Fibroblast of skin of right quadriceps (primary cell): ENCODE measurements at regions not wholly inside any gene's neighbourhood (a gene's known extent, or its start where the extent isn't known, plus 50 kb on each side); places are given as distances from the start of the nearest gene placed in this dataset.

Experiments used
- DNase-seq: peaks from one replicate; pipeline ENCODE4 v3.0.0-alpha.2; 2013

DNA sequence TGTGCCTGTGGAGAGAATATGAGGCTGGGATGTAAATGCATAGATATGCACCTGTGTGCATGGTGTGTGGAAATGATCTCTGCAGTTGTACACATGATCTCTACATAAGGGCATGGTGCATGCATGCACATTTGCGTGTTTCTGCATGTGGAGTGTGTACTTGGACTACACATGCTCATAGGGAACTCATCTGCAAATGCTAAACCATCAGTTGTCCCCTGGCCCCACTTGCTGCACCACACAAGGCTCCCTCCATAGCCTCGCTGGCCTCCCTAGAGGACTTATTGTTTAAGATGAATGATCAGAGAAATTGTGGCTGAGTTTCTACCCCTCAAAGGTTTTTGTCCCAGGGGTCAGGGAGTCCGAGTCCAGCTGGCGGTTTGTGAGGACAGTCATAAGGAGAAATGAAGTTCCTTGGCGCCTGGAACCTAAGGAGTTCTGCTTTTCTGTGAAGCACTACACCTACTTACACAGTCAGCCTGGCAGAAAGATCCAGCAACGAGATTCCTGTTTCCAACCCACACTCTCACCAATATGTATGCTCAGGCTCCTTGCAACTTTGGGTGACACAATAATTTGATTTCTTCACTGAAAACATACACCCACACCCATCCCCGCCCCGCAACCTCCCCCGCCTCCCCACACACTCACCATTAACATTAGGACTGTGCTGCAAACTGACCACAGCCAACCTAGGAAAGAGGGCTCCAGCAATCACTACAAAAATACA is 79.9 kb upstream of the CPEB4 start:
- DNase-seq: no peak

GRCh38 chr5:173809014-173809413 is 79.1 kb upstream of the CPEB4 start:
- DNase-seq: no peak

DNA sequence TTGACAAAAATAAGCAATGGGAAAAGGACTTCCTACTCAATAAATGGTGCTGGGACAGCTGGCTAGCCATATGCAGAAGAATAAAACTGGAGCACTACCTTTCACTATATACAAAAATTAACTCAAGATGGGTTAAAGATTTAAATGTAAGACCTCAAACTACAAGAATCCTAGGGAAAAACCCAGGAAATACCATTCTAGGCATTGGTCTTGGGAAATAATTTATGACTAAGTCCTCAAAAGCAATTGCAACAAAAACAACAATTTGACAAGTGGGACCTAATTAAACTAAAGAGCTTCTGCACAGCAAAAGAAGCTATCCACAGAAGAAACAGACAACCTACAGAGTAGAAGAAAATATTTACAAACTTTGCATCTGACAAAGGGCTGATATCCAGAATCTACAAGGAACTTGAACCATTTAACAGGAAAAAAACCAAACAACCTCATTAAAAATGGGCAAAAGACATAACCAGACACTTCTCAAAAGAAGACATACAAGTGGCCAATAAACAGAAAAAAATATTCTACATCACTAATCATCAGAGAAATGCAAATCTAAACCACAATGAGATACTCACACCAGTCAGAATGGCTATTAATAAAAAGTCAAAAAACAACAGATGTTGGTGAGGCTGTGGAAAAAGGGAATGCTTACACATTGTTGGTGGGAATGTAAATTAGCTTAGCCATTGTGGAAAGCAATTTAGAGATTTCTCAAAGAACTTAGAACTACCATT is 75.2 kb upstream of the CPEB4 start:
- no peak for DNase-seq

- no peak for DNase-seq
These were observed 74.1 kb upstream of the CPEB4 start for GRCh38 chr5:173814053-173814452.

DNA sequence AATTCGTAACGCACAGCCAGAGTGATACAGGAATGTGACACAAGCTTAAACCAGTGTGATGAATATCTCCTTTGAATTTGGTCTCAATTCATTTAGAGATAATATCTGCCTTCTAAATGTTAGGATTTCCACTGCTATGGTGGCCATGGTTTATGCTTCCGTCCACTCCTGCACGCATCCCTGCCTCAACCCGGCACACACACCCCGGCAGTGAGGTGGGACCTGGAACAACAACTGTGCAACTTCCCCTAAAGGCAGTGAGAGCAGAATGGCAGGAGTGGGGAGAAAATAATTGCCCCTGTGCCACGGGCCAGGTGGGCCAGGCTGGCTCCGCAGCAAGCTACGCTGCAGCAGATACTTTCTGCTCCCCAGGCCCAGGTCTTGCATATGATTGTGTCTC is 72.6 kb upstream of the CPEB4 start:
- DNase-seq: no peak

DNA sequence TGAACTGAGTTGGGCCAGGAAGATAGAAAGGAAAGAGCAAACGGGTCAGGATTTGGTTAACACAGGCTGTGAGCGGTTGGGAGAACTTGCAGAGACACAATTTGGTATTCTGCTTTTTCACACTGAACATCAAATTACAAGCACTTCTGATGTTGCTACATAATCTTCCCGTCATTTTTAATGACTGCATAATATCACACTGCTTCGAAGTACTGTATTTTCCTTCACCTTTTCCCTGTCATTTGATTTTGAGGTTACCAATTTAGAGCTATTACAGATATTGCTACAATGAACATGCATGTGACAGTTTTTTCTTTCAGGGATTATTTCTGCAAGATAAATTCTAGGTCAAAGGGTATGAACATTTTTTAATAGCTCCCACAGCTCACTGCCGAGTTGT is 71.4 kb upstream of the CPEB4 start:
- DNase-seq: no peak

- no peak for DNase-seq
These were observed 70.6 kb upstream of the CPEB4 start for GRCh38 chr5:173817561-173817960.

DNA sequence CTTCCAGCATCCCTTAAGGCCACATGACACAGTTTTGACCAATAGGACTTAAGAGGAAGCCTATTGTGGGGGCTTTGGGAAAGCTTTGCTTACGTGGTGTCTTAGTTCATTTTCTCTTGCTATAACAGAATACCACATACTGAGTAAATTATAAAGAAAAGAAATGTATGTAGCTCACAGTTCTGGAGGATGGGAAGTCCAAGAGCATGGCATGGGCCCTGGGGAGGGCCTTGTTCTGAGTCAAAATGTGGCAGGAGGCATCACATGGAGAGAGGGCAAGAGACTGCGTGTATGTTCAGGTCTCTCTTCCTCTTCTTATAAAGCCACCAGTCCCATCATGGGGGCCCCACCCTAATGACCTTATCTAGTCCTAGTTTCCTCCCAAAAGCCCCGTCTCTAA is 68.6 kb upstream of the CPEB4 start:
- no peak for DNase-seq

DNA sequence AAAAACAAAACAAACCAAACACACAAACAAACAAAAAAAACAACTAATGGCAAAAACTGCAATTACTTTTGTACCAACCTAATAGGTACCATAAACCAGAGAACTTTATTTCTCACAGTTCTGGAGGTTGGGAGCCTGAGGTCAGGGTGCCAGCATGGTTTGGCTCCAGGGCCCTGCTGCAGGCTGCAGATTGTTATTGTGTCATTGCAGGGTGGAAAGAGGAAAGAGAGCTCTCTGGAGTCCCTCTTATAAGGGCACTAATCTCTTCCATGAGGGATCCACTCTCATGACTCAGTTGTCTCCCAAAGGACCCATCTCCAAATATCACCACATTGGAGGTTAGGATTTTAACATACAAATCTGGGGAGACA is 64.9 kb upstream of the CPEB4 start:
- no peak for DNase-seq

GRCh38 chr5:173823721-173824567 is 64.2 kb upstream of the CPEB4 start:
- DNase-seq: peak; percentile 44

DNA sequence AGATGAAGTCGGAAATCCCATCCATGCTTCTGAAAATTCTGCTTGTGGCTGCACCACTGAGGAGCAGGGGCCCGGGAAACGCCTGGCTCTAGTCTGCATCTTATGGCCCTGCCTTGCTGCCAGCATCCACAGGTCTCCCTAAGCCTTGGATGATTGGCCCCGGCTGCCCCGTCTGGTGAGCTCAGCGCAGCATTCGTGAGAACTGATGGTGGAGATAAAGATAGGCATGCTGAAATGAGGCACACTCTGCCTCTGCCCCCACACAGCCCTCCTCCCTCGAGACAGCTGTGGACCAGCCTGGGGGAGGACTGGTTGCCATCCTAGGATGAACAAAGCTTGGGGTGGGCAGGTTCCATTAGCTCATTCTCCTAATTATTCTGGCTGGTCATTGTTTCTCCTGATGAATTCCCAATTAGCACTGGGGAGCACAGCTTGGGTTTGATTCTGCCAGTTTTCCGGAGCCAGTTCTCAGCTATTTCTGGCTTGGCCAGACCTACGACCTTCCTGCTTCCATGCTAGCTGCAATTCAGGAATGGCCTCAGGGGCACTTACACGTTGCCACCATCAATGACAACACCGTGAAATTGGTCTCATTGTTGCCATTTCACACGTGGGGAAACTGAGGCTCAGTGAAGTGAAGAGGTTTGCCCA is 62.8 kb upstream of the CPEB4 start:
- DNase-seq: no peak

- no peak for DNase-seq
These were observed 62.1 kb upstream of the CPEB4 start for GRCh38 chr5:173826086-173826427.

DNA sequence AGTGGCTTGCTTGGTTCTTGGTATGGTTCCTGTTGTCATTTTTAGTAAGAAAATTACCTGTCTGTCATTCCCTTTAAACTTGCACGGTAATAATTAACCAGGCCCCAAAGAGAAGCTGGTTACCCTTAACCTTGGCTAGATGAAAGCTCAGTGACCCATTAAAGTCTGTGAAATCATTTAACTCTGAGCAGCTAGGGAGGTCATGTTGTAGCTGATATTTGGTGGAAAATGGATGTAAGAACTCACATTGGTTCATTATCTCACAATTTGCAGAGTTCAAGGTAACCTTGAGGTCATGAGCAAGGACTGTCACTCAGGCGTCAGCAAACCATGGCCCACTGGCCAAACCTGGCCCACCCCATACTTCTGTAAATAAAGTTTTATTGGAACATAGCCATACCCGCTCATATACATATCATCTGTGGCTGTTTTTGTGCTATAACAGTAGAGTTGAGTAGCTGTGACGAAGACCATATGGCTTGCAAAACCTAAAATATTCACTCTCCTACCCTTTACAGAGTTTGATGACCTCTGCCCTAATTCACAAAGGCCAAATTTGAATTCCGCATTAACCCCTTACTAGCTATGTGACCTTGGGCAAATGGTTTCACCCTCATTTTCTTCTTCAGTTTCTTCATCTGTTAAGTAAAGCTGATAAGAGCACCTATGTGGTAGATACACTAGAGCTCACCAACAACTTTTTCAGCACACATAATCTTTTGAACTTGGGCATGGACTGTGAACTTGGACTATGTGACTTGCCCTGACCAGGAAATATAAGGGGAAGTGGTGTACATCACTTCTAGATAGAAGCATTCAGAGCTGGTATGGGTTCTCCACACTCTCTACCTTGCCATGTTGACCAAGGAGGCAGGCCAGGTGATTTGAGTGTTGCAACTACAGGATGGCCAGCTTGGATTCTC is 61.5 kb upstream of the CPEB4 start:
- no peak for DNase-seq

GRCh38 chr5:173828952-173829351 is 59.2 kb upstream of the CPEB4 start:
- DNase-seq: no peak

- DNase-seq: no peak
These were observed 58.3 kb upstream of the CPEB4 start for GRCh38 chr5:173829826-173830225.

DNA sequence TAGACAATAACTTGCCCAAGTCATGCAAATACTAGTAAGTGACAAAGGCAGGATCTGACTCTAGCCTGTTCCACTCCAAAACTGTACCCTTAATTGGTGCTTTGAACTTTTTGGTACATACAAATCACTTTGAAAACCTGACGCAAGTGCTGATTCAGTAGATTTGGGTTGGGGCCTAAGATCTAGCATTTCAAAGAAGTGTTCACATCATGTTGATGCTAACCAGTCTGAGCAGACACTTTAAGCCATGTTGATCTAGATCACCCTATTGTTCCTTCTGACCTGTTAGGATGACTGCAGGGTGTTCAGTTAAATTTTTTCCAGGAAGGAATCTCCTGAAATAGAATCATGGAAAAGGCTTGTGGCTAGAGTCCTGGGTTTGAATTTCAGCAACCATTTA is 57.7 kb upstream of the CPEB4 start:
- no peak for DNase-seq

DNA sequence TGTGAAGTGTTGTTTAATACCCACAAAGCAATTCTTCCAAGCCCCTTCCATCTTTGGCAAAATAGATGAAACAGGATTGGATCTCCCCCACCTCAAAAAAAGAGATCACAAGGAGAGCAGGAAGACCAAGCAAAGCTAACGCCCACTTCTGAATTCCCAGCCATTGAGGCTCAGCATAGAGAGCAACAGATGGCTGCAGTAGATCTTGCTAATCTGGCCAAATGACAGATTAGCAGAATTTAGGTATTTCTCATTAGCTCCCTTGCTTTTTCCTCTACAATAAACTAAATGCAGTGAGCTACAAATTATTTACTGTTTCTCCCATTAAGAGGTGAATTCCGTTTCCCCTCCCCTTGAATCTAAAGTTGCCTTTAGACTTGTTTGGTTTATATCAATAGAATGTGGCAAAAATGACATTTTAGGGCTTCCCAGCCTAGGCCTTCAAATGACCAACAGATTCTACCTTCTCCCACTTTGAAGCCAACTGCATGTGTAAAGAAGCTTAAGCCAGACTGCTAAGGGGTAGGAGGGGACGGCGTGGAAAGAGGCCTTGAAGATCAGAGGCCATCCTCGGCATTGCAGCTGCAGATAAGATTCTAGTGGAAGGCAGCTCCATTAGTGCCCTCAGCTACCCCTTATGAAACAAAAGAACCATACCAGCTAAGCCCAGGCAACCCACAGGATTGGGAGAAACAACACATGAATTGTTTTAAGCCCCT is 56.8 kb upstream of the CPEB4 start:
- DNase-seq: no peak

DNA sequence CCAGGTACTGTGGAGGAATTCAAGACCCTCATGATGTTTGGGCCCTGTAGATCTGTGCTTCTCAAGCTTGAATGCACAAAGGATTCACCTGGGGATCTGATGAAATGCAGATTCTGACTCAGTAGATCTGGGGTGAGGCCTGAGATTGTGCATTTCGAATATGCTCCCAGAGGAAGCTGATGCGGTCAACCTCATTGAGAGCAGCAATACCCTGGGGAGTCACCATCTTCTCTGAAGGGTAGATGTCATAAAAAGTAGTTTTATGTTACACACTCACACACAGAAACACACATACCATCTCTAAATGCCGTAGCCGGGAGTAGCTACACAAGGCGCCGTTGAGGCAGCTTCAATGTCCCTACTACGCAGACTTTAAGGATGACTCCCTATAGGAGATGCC is 55.8 kb upstream of the CPEB4 start:
- DNase-seq: no peak

GRCh38 chr5:173833196-173833985 is 54.8 kb upstream of the CPEB4 start:
- DNase-seq: no peak

DNA sequence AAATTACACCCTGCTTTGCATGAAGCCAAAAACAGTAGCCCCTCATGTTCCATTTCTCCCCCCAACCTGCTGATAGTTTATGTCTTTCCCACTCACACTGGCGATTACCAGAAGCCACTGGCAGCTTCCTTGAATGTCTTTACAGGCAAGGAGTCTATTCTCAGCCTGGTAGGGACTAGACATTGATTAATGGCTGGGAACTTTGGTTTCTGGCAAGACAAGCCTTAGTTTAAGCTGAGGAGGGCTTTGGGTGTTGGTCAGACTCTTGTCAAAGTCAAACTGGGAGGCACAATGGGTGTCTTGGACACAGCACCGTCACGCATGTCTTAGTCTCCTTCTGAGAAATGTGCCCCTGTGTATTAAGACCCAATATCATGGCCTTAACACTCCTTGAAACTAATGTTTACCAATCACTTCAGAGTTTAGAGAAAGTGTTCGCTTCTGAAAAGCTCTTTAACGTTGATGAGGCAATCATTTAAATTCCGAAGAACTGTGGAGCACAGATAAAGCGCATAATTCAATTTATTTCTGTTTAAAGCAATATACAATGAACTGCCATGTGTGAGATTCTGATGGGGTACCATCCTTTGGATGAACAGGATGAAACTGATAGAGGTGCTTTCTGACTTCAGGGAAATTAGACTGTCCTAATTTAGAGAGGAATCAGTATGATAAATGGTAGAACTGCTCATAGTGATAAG is 53.9 kb upstream of the CPEB4 start:
- no peak for DNase-seq
